NT2/D1 (cell line): ENCODE measurements at regions not wholly inside any gene's neighbourhood (a gene's known extent, or its start where the extent isn't known, plus 50 kb on each side); places are given as distances from the start of the nearest gene placed in this dataset.
"Not testable (repeated sequence)": the region's sequence is repeated elsewhere in the genome, so short reads cannot be mapped to it uniquely, and the experiment has no call there.

Experiments used
- YY1 ChIP-seq: IDR thresholded peaks from 2 replicates; pipeline ENCODE4 v1.6.1; 2011; ENCODE audit not compliant: insufficient read length, insufficient read depth
- ZNF274 ChIP-seq: IDR thresholded peaks from 2 replicates; pipeline ENCODE4 v1.6.1; 2011; ENCODE audit warnings: mild to moderate bottlenecking, low read depth, low read length

DNA sequence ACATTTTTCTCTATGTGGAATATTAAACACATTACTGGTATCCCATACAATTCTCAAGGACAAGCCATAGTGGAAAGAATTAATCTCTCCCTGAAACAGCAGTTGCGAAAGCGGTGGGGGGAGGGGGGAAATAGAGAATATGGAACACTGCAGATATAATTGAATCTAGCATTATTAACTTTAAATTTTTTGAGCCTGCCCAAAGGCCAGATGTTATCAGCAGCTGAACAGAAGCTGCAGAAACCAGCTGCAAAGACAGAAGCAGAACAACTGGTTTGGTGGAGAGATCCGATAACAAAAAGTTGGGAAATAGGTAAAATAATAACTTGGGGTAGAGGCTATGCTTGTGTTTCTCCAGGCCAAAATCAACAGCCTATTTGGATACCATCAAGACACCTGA is 159.6 kb downstream of the GLRX3 start:
- not testable (repeated sequence) for TF ChIP-seq YY1, ZNF274
